HG03159 (cell line): ENCODE measurements at regions not wholly inside any gene's neighbourhood (a gene's known extent, or its start where the extent isn't known, plus 50 kb on each side); places are given as distances from the start of the nearest gene placed in this dataset.
"Not testable (repeated sequence)": the region's sequence is repeated elsewhere in the genome, so short reads cannot be mapped to it uniquely, and the experiment has no call there.

Source experiments
- ATAC-seq: cut with Tn5 transposase; IDR thresholded peaks from one replicate; pipeline ENCODE4 v1.9.1; 2021; ENCODE audit warnings: mild to moderate bottlenecking, moderate library complexity; ENCODE audit not compliant: unreplicated experiment

DNA sequence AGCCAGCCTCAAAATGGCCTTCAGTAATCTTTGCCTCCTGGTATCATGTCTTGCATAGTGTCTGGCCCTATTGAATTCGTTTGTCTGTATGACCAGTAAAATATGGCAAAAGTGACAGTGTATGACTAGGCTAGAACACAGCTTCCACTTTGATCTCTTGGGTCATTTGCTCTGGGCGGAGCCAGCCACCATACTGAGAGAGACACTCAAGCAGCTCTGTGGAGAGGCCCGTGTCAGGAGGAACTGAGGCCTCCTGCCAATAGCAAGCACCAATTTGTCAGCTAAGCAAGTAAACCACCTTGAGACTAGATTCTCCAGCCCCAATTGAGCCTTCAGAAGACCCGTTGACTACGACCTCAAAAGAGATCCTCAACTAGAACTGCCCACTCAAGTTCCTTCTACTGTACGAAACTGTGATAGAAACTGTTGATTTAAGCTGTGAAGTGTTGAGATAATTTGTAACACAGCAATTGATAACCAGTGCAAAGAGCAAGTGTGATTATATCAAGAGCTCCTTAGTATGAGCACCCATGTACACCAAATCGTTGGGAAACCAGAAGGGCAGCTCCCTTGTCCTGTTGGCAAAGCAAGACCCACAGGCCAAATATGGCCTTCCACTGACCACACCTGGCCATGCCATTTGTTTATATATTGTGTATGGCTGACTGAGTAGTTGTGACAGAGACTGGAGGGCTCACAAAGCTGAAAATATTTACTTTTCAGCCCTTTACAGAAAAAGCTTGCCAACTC is 52.7 kb upstream of the SERBP1 start:
- no peak for ATAC-seq

DNA sequence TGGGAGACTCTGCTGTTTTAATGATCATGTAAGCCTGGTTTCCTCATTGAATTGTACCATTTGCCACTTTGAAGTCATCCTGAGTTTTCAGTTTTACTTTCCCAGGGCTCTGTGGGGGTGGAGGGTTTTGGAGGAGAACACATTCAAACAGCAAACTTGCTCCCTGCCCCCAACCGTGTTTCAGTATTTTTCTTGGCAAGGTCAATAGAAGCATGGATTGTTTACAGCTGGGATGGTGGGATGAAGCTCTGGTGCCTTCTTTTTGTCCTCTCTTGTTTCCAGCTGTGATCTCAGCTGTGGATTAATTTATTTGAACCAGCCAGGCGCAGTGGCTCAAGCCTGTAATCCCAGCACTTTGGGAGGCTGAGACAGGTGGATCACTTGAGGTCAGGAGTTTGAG is 54.3 kb upstream of the SERBP1 start:
- no peak for ATAC-seq

DNA sequence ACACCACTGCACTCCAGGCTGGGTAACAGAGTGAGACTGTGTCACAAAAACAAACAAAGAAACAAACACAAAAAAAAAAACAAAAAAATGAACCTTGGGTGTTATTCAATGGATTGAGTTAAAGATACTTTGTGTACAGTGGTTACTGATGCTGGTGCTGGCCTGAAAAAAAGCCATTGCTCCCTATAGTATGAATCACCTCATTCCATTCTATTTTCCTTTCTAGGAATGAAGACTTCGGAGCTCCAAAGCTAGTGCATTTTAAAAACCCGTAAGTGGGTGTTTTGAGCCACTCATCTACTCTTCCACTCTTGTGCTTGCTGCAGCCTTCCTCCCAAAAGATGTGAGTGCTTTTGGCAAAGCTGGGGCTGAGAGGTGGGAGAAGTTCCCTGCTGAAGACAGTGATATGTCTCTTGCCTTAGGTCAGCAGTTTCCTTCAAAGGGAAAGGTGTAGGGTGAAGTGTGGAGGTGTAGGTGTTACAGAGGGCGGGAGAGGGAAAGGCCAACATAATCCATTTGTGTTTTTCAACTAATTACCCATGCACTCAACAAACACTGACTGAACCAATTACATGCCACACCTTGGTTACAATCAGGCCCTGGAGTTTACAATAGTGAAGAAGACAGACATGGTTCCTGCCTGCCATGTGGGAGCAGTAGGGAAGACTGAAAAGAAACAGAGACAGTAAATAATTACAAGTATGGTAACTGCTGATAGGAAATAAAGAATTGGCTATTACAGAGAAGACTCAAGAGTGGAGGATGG is 55.0 kb upstream of the SERBP1 start:
- ATAC-seq: no peak

DNA sequence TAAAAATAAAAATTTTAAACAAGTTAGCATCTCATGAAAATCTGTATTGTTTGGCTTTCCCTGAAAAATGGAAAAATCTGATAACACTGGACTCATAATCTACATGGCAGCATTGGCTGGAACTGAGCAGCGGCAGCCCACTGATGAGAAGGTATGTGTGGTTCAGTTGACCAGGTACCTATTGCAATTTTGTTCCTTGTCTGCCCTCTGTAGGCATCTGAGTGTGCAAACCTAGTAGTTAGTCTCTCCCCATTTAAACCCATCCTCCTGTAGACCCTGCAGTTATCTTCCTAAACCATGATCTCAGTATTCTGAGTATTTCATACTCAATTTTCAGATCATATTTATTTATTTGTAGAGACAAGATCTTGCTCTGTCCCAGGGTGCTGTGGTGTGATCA is 59.4 kb upstream of the SERBP1 start:
- ATAC-seq: no peak

DNA sequence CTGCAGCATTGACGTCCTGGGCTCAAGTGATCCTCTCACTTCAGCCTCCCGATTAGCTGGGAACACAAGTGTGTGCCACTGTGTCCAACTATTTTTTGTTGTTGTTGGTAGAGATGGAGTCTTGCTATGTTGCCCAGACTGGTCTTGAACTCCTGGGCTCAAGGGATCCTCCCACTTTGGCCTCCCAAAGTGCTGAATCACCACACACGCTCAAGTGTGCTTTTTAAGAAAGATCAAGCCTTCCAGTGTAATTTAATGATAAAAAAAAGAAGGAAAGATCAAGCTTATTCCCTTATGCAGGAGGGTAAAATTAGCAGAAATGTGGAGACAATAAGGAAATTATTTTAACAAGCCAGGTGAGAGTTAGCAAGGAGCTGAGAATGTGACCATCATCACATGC is 61.1 kb upstream of the SERBP1 start:
- ATAC-seq: no peak

DNA sequence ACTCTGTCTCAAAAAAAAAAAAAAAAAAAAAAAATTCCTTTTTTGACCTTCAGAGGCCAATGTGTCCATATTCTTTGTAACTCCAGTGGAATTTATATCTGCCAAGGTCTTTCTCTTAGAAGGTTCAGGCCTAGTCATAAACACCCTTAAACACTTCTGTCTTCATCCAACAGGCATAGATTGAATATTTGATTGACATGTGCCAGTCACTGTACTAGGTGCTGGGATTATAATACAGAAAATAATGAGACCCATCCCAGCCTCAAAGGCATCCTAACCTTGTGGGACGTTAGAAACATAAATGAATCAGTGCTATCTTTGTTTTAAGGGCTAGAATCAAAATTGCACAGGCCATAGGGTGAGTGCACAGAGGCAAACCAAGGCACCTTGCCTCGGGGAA is 62.9 kb upstream of the SERBP1 start:
- ATAC-seq: no peak

DNA sequence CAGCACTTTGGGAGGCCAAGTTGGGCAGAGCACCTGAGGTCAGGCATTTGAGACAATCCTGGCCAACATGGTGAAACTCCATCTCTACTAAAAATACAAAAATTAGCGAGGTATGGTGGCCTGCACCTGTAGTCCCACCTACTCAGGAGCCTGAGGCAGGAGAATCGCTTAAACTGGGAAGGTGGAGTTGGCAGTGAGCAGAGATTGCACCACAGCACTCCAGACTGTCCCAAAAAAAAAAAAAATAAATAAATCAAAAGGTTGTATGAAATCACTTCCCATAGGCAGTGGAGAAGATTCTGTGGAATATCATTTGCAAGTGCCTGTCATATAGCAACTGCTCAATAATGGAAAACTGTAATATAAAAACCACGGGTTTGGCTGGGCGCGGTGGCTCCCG is 65.1 kb upstream of the SERBP1 start:
- no peak for ATAC-seq

DNA sequence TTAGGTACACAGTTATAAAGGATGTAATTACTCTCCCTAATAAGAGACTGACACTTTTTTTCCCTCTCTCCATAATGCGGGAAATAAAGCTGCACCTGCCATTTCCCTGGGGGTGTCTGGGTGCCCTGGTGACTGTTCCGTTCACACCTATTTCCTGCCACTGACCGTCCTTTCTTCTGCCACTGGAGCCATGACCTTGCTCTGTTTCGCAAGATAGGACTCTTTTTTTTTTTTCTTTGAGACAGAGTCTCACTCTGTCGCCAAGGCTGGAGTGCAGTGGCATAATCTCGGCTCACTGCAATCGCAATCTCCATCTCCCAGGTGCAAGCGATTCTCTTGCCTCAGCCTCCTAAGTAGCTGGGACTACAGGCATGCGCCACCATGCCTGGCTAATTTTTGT is 66.1 kb upstream of the SERBP1 start:
- ATAC-seq: no peak

DNA sequence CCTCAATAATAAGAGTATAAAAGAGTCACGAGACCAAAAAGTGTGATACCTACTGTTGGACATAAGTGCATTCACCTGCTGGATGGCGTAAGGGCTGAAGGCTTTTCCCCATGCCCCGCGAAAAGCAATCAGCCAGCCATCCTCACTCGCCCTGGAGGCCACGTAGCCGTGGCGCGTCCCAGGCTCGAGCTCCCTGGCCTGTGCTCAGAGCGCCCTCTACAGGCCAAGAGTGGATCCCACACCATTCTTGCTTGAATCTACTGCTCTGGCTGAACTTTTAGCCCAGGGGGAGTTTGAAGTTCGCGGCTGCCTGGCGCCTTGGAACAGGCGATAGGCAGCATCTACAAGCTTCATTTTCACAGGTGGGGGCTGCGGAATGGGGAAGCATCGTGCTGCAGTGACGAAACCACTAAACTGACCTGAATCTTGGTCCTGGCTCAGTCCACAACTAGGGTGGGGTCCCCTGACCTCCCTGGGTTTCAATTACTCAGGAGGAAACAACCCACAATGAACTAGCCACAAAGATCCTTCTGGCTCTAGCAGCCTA is 70.3 kb upstream of the SERBP1 start:
- peak; percentile 98 for ATAC-seq

DNA sequence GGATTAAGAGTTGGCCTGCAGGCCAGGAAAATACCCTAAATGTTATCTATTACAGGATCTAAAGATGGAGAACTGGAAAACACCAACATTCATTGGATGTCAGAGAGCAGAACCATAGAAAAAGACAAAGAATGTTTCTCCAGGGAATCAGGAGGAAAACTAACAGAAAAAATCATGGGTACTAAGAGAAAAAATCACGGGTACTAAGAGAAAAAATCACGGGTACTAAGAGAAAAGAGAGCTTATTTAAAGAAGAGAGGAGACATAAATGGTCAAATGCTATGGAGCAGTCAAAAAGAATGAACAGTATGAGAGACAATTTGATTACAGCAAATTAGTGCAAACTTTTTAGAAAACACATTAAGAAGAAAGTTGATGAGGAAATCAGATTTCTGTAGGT is 73.8 kb upstream of the SERBP1 start:
- no peak for ATAC-seq

DNA sequence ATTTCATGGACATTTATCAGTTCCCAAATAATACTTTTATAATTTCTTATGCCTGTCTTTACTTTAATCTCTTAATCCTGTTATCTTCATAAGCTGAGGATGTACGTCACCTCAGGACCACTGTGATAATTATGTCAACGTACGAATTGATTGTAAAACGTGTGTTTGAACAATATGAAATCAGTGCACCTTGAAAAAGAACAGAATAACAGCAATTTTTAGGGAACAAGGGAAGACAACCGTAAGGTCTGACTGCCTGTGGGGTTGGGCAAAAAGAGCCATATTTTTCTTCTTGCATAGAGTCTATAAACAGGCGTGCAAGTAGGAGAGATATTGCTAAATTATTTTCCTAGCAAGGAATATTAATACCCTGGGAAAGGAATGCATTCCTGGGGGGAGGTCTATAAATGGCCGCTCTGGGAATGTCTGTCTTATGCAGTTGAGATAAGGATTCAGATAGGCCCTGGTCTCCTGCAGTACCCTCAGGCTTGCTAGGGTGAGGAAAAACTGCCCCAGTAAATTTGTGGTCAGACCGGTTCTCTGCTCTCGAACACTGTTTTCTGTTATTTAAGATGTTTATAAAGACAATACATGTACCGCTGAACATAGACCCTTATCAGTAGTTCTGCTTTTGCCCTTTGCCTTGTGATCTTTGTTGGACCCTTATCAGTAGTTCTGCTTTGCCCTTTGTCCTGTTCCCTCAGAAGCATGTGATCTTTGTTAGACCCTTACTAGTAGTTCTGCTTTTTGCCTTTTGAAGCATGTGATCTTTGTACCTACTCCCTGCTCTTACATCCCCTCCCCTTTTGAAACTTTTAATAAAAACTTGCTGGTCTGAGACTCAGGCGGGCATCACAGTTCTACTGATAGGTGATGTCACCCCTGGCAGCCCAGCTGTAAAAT is 83.4 kb upstream of the SERBP1 start:
- not testable (repeated sequence) for ATAC-seq

DNA sequence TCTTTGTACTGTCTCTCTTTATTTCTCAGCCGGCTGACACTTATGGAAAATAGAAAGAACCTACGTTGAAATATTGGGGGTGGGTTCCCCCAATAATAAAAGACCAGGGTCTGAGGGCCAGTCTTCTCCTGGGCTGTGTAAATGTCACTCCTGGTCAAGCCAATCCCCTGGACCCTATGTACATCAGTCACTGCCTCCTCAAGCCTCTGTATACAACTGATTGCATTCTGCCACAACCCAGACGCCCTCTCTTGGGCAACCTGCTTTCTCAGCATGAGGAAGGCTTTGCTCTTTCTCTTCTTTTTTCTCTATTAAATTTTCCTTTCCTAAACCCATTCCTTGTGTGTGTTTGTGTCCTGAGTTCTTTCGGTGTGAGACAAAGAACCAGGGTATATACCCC is 84.1 kb upstream of the SERBP1 start:
- no peak for ATAC-seq

DNA sequence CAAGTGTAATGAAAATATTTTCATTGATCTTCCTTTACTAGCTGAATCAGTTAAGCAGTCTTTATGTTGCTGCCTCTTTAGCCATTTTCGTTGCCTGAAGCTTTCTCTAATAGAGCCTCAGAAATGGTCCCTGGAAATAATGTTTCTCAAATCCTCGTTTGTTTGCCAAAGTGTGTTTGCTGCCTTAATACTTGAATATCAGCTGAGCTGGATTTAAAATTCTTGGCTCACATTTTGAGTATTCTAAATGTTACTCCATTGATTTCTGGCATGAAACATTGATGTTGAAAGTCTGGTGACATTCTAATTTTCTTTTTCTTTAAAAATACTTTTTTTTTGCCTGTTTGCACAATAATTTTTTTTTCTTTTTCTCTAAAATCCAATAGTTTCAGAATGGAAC is 84.6 kb upstream of the SERBP1 start:
- no peak for ATAC-seq

DNA sequence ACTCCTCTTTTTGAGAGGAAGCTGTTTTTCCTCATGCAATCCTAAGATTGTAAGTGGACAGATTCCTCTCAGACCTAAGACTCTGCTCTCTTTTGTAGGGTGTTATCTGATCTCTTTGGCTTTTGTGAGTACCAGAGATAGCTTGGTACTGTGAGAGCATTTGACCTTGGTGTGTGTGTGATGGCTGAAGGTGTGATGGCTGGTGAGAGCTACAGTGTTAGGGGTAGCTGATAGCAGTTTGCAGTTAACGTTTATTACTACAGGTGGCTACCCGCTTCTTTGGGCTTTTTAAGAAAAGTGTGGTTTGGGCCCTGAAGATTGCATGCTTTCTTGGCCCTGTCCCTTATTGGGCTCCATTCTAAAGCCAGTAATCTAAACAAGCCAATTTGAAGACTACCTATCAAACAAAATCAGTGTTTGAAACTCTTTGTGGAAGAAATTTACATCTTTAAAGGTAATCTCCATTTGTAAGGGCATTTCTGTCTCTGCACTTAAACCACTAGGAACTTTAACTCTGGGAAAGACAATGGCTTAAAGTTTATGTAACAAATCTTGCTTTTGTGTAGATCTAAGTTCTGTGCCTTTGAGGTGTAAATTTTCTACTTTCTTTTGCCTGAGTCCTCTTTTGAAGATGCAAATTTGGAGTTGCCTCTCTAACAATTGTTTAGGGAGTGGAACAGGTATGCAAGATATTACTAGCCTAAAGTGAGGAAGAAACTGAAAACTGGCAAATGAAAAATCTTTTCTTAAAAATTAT is 85.3 kb upstream of the SERBP1 start:
- ATAC-seq: no peak

DNA sequence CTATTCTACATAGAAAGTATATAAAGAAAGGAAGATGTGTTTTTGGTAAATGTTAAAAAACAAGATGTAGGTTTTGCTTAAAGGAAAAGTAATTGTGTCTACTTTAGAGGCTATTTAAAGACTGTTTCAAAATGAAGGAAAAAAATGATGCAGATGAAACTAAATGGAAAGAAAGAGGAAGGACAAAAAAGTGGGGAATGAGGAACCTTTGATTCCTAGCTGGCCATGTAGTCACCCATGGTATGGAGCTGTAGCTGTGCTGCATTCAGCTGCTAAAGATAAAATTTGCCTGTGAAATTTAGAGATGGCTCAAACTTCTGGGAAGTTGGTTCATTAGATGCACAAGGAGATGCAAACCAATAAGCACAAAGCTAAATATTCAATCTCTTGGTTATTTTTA is 86.8 kb upstream of the SERBP1 start:
- ATAC-seq: no peak

DNA sequence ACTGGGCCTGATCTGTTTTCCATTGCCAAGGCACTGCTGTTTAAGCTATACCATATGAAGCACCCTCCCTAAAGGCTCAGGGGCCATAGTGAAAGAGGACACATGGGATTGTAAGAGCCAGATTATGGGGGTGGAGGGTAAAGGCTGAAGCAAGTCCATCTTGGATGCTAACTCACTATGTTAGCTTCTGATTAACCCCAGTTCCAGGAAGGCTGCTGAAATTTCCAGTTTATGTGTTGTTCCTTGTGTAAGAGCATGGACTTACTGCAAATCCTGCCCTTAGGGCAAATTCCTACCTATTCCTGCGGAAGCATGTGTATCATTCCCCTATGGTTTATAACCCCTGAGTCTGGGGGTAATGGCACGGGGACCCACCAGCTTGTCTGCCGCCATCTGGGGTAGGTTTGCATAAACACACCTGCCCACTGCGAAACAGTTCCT is 91.8 kb upstream of the SERBP1 start:
- ATAC-seq: no peak

DNA sequence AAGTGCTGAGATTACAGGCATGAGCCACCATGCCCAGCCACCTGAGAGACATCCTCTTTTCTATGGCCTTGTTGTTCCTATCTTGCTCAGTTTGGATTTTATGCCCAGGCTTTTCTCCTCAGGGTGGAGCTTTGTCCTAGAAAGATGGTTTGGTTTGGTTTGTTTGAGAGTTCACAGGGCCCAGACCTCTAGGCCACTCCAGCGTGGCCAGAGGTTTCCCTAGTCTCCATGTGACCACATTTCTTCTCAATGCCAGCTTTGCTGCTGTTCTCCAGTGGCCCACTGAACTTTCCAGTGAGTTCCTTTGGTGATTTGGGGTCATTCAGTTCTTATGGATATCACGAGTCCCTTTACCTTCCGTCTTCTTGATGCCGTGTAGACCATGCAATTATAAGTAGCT is 92.6 kb upstream of the SERBP1 start:
- no peak for ATAC-seq

DNA sequence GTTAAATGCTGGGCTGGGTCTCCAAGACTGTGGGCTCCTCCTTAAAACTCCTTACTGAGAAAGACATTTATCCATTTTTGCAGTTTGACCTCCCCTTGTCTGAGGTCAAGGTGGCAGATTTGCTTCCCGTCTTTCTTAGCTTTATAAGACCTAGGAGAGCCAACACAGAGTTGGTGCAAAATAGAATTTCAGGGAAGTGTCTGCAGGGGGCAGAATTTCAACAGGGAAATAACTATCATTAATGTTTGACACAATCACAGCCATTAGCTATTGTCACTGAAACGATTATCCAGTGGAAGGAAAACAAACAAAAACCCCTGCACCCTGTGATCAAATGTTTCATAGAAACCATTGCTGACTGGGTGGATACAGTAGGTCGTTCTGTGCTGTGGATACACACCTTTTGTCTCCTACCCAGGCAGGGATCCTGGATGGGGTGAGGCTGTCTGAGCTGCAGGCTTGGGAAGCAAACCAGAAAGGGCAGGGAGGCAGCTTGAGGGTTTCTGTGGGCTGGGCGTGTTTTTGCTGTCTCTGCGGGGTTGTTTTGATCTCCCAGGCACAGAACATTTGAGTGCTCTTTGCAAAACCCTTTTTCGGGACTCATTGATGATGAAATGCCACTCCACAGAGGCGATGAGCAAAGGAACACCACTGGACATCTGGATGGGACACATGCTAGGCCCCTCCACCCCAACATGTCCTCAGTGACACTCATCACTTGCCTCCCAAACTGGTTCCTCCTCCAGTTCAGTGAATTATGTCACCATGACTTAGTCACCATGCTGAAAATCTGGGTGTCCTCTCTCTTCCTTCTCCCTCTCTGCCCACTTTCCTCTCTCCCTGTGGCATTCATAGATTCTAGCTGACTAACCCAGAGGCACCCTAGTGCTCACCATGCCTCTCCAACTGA is 94.2 kb upstream of the SERBP1 start:
- ATAC-seq: no peak

DNA sequence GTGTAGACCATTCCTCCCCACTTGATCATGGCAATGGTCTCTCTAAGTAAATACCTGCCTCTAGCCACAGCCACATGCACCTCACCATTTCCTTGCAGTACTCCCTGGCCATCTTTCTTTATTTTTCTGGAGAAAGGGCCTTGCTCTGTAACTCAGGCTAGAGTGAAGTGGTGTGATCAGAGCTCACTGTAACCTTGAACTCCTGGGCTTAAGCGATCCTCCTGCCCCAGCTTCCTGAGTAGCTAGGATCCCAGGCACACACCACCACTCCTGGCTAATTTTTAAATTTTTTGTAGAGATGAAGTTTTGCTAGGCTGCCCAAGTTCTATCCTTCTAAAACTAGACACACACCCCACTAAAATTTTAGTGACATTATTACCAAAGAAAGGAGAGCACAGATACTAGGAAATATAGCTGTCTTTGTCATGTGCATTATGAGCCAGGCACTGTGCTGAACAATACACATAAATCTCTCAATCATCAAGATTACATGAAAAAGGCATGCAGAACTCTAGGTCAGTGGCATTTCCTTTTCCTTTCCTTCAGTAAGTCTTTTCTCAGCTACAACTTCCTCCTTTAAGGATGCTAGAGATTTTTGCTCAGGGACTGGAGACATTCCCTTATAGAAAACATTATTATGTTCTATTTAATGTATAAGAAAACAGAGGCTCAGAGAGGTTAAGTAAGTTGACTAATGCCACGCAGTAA is 95.0 kb upstream of the SERBP1 start:
- ATAC-seq: no peak
